HG03175 (cell line): ENCODE measurements at regions not wholly inside any gene's neighbourhood (a gene's known extent, or its start where the extent isn't known, plus 50 kb on each side); places are given as distances from the start of the nearest gene placed in this dataset.
"Not testable (repeated sequence)": the region's sequence is repeated elsewhere in the genome, so short reads cannot be mapped to it uniquely, and the experiment has no call there.

Experiments
- ATAC-seq: cut with Tn5 transposase; IDR thresholded peaks from one replicate; pipeline ENCODE4 v1.9.1; 2021; ENCODE audit warnings: mild to moderate bottlenecking, moderate library complexity; ENCODE audit not compliant: unreplicated experiment

DNA sequence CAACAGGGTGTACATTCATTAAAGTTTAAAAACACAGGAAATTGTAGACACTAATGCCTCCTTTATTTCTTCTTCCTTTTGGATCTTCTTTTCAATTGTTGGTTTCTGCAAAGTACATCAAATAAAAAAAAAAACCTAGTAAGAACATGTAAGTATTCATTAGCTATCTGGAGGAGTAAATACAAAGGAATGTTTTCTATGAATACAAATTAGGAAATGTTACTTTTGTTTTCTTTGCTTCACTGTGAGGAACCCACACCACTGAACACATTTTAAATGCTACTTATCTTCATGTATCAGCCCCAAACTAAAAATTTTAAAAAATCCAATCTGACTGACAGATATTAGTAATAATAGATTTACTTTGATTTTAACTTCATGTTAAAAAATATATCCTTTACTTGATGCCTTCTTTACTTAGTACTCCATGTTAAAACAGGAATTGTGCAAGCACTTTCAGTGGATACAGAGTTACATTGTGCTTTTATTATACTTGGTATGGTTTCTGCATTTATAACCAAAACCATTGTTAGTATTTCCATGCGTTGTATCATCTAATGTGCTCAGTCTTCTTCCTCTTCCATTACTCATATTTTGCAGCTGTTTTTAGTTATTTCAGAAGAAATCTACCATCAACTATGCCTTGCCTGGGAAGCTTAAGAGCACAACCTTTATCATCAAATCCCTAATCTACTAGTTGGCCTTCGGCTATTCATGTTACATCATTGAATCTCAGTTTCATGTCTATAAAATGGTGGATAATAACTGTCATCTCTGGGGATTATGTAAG, 236.9 kb upstream of the DPYD start:
- no peak for ATAC-seq

DNA sequence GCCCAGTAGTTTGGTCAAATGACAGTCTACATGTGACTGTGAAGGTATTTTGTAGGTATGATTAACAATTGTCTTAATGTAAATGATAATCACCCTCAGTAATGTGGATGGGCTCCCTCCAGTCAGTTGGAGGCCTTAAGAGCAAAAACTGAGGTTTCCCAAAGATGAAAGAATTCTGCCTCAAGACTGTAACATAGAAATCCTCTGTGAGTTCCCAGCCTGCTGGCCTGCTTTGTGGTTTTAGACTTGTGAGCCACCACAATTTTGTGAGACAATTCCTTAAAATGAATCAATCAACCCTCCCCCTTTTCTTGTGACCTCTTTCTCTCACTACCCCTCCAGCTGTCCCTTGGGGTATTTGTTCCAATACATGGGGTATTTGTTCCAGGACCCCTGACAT, 226.4 kb upstream of the DPYD start:
- no peak for ATAC-seq

DNA sequence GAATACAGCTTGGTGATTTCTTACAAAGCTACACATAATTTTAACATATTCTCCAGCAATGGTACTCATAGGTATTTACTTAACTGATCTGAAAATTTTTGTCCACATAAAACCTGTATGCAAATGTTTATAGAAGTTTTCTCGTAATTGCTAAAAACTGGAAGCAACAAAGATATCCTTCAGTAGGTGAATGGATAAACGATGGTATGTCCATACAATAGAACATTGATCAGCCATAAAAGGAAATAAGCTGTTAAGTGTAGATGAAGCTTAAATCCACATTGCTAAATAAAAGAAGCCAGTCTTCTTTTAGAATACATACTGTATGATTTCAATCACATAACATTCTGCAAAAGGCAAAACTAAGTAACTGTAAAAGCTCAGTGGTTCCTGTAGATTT, 224.8 kb upstream of the DPYD start:
- ATAC-seq, result no peak

DNA sequence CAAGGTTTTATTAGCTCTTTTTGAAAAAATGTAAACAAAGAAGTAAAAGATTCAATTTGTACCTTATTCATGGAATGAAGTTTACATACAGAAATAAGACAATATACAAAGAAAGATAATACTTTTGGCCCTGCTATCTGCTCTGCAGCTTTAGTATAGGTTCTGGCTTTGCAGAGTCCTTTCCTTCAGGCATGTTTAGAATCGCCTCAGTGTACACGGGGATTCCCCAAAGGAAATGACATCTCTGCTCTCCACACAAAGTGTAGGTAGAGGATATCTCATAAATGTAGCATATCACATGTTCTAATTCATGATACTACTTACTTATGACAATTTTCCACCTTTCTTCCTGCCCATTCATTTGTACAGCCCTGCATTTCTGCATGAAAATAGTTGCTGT, 222.6 kb upstream of the DPYD start:
- no peak for ATAC-seq

DNA sequence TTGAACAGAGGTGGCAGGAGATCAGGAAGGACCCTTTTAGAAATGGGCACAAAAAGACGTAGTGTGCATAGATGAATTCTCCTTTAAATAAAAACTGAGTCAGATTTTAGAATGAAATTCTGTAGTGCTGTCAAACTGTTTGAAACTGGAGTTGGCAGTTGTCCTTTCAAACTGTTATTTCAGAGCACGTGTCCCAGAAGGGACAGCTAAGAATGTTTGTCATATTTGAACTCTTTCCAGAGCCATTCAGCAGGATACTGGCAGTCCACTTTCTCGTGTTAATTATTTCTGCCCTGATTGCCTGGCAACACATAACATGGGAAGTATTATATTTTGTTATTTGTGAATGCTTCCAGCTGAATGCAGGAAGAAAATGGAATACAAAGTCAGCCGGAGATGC, 212.3 kb upstream of the DPYD start:
- ATAC-seq, result no peak

DNA sequence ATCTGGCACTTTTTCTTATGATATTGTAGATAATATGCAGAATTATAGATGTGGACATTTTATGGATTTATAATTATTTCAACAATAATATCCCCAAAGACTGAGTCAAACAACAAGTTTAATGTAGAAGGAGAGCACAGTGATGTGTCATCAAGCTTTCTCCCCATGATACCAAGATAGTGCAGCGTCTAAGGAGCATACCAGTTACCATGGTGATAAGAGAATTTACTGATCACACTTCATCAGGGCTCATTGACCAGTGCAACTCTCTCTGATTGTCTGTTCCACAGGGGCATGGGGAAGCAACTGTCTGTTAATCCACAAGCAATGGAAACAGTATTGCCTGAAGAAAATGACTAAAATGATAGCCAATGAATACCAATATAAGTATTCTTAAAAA, 209.6 kb upstream of the DPYD start:
- no peak for ATAC-seq

- ATAC-seq, result no peak
Observed at GRCh38 chr1:98129491-98129890, 208.7 kb upstream of the DPYD start.

DNA sequence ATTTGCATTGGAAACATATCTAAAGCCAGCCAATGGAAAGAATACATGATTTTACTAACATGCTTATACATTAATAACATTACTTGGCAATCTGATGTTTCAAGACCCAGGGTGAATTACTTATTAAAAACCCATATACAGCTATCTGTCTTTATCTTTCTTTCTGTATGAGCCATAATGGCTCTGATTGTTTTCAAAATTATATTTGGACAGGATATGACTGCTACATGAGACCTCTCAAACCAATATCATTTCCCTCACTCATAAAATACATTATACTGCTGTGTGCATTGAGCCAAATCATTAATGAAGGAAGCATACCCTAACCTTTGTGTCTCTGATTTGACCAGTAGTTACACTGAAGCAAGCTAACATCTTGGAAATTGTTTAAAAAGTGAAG, 205.9 kb upstream of the DPYD start:
- ATAC-seq, result no peak

DNA sequence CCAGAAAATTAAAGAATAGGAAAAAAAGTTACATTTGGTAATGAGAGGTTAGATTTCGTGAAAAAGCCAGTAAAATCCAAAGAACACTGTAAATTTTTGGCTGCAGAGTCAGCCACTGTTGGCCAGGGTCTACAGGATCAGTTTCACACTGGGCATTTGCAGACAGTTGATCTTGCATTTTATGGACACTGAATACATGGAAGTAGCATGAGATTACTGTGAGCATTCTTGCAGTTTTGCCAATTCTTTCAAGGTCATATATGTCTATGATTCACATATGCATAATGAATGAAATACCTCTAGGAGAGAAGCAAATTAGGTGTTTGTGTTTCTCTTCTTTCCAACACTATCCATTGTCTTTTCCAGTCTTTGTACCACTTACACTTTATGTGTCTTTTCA, 200.8 kb upstream of the DPYD start:
- no peak for ATAC-seq

GRCh38 chr1:98119796-98120195, 199.0 kb upstream of the DPYD start:
- no peak for ATAC-seq

DNA sequence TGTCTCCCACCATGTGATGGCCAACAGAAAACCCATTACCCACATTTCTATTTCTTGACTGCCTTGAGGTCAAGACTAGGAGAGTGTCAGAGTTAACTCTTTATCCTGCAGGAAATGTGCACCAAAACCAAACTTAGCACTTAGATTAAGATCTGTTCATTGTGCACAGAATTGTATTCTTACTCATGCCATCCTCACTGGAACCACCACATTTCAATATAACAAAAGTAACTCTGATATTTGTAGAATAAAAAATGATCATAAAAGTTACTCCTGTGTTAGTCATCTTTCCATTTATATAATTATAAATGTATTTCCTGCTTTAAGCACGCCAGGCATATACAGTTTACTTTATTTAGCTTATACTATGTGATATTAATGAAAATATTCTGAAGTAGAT, 193.0 kb upstream of the DPYD start:
- no peak for ATAC-seq

DNA sequence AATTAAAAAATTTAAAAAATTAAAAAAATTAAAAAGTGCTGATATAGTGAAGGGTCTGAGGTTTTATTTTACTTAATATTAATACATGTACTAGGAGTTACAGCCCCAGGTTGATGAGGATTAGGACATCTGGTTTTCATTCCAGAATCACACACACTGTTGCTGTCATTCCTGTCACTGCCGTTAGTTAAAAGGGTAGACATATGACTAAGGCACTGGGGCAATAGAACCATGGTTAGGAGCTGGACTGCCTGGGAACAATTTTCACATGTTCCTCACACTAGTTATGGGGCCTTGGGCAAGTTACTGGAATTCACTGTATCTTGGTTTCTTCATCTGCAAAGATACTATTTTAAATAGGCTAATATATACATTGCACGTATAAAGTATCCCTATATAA, 191.8 kb upstream of the DPYD start:
- ATAC-seq, result no peak

- ATAC-seq, result no peak
Observed at GRCh38 chr1:98110674-98111073, 189.8 kb upstream of the DPYD start.

DNA sequence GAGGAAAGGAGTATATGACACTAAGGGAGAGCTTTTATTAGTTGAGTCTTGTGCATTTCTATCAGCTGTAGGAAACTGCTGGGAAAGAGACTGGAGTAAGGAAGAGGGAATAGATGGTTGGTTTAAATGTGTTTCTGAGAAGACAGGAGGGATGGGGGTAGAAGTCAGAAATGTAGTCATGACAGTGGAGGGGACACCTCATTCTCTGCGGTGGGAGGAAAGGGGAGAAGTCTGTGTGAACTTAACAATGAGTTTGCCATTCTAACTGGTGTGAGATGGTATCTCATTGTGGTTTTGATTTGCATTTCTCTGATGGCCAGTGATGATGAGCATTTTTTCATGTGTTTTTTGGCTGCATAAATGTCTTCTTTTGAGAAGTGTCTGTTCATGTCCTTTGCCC, 187.5 kb upstream of the DPYD start:
- not testable (repeated sequence) for ATAC-seq

GRCh38 chr1:98107256-98107655, 186.4 kb upstream of the DPYD start:
- no peak for ATAC-seq

- ATAC-seq, result no peak
Observed at GRCh38 chr1:98104289-98104688, 183.5 kb upstream of the DPYD start.

GRCh38 chr1:98103617-98104285, 182.9 kb upstream of the DPYD start:
- no peak for ATAC-seq

DNA sequence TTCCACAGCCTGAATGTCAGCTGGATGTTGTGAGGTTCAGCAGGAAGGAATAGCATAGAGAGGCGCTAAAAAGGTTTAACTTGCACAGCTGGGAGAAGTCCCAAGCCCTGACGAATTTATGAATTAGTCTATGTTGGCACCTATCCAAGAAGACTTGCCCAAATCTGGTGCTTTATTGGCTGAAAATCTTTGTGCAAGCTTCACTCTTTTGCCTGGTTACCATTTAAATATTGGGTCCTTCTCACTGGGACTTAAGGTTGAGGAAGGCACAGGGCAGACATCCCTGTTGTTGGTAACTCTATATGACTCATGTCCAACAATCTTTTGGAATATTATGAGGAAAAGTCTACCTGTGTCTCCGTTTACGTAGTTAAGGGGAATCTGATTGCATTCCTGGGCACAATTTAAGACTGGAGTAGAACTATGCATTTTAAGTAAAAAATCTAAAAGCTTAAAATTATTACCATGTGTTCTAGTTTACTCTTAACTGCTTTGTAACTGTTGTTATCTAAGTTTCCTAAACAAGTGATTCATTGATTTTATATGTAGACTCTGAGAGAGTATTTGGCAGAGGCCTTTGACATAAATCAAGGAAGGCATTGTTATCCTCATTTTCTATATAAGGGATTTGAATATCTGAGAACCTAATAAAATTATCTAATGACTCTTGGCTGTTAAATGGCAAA, 181.7 kb upstream of the DPYD start:
- no peak for ATAC-seq

- no peak for ATAC-seq
Observed at GRCh38 chr1:98101364-98101763, 180.5 kb upstream of the DPYD start.

DNA sequence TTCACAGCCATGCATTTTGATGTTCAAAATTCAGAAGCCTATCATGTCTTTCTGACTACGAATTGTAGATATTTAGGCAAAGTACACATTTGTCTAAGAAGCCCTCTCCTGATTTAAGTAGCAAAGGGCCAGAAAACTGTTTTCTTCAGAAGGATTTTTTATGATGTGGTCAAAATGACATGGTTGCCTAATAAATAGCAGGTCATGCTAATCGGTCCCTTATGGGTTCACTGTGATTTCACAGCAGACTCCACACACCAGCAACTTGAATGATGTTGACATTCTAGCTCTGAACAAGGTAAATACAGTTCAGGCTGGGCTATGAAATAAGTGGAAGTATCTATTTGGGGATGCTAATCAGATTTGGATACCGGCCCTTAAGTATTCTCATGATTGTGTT, 178.7 kb upstream of the DPYD start:
- no peak for ATAC-seq

- no peak for ATAC-seq
Observed at GRCh38 chr1:98098473-98098872, 177.6 kb upstream of the DPYD start.

- no peak for ATAC-seq
Observed at GRCh38 chr1:98090351-98090750, 169.5 kb upstream of the DPYD start.
